Skin epidermis (tissue), 12 donors: ENCODE measurements at regions not wholly inside any gene's neighbourhood (a gene's known extent, or its start where the extent isn't known, plus 50 kb on each side); places are given as distances from the start of the nearest gene placed in this dataset.
"Not testable (repeated sequence)": the region's sequence is repeated elsewhere in the genome, so short reads cannot be mapped to it uniquely, and the experiment has no call there.

Experiments used
- H3K27ac ChIP-seq, 21 experiments: fragments of 200-600 bp; sonication (generic) in 11 of 21; one replicate each; pipeline ENCODE4 v1.5.0; 2020; ENCODE audit warnings: mild to moderate bottlenecking in 3 of 21, inconsistent platforms in 2 of 21, moderate library complexity in 2 of 21
- H3K4me3 ChIP-seq, 7 experiments: fragments of 200-600 bp; sonication (generic) in 2 of 7; one replicate each; pipeline ENCODE4 v1.5.0; 2020; ENCODE audit warnings: inconsistent platforms in 2 of 7, mild to moderate bottlenecking in 2 of 7, moderate library complexity in 1 of 7

- H3K27ac ChIP-seq, H3K4me3 ChIP-seq: not testable (repeated sequence)
Observed at GRCh38 chr2:37755961-37756559, 84.6 kb upstream of the CDC42EP3 start.

- not testable (repeated sequence) for H3K4me3 ChIP-seq, H3K27ac ChIP-seq
Observed at GRCh38 chr2:37757456-37757855, 86.0 kb upstream of the CDC42EP3 start.

GRCh38 chr2:37758141-37758601 lies 86.7 kb upstream of the CDC42EP3 start:
- not testable (repeated sequence) for H3K27ac ChIP-seq, H3K4me3 ChIP-seq

GRCh38 chr2:37759989-37760388 lies 88.5 kb upstream of the CDC42EP3 start:
- not testable (repeated sequence) for H3K4me3 ChIP-seq, H3K27ac ChIP-seq

- Histone ChIP-seq H3K4me3 (no peak overlapping the region), H3K27ac (no peak overlapping the region)
Observed at GRCh38 chr2:37760471-37760870, 89.0 kb upstream of the CDC42EP3 start.

- not testable (repeated sequence) for H3K27ac ChIP-seq, H3K4me3 ChIP-seq
Observed at GRCh38 chr2:37762281-37762680, 90.8 kb upstream of the CDC42EP3 start.

GRCh38 chr2:37764739-37765138 lies 93.3 kb upstream of the CDC42EP3 start:
- Histone ChIP-seq H3K4me3 (no peak overlapping the region), H3K27ac (no peak overlapping the region)

GRCh38 chr2:37766106-37766505 lies 94.7 kb upstream of the CDC42EP3 start:
- Histone ChIP-seq H3K27ac (no peak overlapping the region), H3K4me3 (no peak overlapping the region)

- H3K4me3 ChIP-seq = no peak overlapping the region
- peak overlapping the region in 5 of 21 experiments; percentile 8 to 79 (median 41) for H3K27ac ChIP-seq
Observed at GRCh38 chr2:37767046-37767445, 95.6 kb upstream of the CDC42EP3 start.

GRCh38 chr2:37767959-37768925 lies 96.8 kb upstream of the CDC42EP3 start:
- Histone ChIP-seq H3K4me3 (no peak overlapping the region), H3K27ac (peak overlapping the region in 9 of 21 experiments; percentile 11 to 79 (median 38))

- no peak overlapping the region for H3K4me3 ChIP-seq
- H3K27ac ChIP-seq = peak overlapping the region in 1 of 21 experiments; percentile 18
Observed at GRCh38 chr2:37769551-37769950, 98.1 kb upstream of the CDC42EP3 start.

GRCh38 chr2:37770797-37771196 lies 99.4 kb upstream of the CDC42EP3 start:
- Histone ChIP-seq H3K4me3 (no peak overlapping the region), H3K27ac (no peak overlapping the region)

GRCh38 chr2:37771600-37772088 lies 100.2 kb upstream of the CDC42EP3 start:
- H3K27ac ChIP-seq = no peak overlapping the region
- no peak overlapping the region for H3K4me3 ChIP-seq

- no peak overlapping the region for H3K4me3 ChIP-seq
- no peak overlapping the region for H3K27ac ChIP-seq
Observed at GRCh38 chr2:37773371-37774130, 102.1 kb upstream of the CDC42EP3 start.

GRCh38 chr2:37774171-37774944 lies 102.9 kb upstream of the CDC42EP3 start:
- H3K27ac ChIP-seq = peak overlapping the region in 1 of 21 experiments; percentile 6
- not testable (repeated sequence) for H3K4me3 ChIP-seq

GRCh38 chr2:37774976-37775907 lies 103.8 kb upstream of the CDC42EP3 start:
- Histone ChIP-seq H3K27ac (peak overlapping the region in 6 of 21 experiments; percentile 5 to 56 (median 36)), H3K4me3 (no peak overlapping the region)

- Histone ChIP-seq H3K4me3 (no peak overlapping the region), H3K27ac (peak overlapping the region in 3 of 21 experiments; percentile 33 to 56 (median 53))
Observed at GRCh38 chr2:37775908-37776250, 104.4 kb upstream of the CDC42EP3 start.

- no peak overlapping the region for H3K4me3 ChIP-seq
- peak overlapping the region in 3 of 21 experiments; percentile 33 to 56 (median 53) for H3K27ac ChIP-seq
Observed at GRCh38 chr2:37776487-37776886, 105.0 kb upstream of the CDC42EP3 start.
